G401.6 (cell line): ENCODE measurements at regions not wholly inside any gene's neighbourhood (a gene's known extent, or its start where the extent isn't known, plus 50 kb on each side); places are given as distances from the start of the nearest gene placed in this dataset.
"Not testable (repeated sequence)": the region's sequence is repeated elsewhere in the genome, so short reads cannot be mapped to it uniquely, and the experiment has no call there.

Source experiments
- FAIRE-seq: peaks from 2 replicates; lab custom pipeline; 2012; peaks lifted over from hg19 to GRCh38; lab: Jason Lieb, UNC

DNA sequence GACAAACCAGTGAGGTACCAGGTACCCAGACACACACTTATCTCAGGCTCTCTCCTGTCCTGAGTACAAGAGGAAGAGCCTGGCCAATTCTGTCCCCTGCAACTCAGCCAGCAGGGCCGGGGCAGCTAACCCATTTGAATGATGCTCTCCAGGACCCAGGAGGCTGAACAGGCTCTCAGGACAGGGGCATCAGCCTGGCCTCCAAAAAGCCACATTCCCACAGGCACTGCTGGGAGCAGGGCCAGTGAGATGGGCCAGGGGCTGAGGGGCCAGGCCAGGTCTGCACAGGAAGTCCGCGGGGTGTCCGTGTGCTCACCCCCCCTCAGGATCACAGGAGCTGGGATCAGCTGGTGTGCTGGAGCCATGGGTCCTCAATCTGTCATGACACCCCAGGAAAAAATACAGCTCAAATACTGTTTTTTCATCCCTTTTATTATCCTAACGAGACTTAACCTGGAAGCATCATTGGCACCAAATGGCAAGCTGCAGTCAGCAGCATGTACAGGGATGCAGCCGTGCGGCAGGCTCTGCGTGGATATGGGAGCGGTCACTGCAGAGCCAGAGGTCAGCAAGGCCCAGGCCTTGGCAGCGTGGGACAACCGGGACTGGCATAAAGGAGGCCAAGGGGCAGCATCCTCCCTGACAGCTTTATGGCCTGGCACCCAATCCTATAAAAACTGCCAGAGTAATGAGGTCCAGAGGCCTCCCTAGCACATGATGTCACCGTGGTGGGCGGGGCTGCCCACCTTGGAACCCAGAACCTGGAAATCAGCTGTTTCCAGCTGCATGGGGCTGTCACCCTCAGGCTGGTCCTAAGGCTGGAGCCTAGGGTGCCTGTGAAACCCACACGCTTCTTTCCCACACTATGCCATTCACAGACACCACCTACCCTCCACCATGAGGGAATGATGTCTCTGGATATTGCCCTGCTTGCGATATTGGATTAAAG, 276.7 kb downstream of the C16orf95 start:
- no peak for FAIRE-seq

DNA sequence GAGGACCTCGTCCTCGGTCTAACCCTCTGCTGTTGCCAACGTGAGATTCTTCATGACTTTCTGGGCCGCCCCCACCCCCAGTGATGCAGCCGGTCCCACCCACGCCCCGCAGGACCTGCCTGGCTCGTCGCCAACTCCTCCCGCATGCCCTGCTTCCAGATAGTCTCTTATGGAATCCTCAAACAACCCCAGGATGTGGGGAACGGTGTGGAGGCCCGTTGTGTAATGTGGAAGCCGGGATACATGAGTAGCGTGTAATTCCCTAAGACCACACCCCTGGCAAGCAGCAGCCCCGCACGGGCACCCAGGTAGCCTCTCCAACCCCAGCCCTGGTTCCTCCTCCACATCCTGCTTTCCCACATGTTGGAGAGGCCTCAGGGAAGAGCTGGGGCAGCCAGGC, 275.9 kb downstream of the C16orf95 start:
- FAIRE-seq: no peak

DNA sequence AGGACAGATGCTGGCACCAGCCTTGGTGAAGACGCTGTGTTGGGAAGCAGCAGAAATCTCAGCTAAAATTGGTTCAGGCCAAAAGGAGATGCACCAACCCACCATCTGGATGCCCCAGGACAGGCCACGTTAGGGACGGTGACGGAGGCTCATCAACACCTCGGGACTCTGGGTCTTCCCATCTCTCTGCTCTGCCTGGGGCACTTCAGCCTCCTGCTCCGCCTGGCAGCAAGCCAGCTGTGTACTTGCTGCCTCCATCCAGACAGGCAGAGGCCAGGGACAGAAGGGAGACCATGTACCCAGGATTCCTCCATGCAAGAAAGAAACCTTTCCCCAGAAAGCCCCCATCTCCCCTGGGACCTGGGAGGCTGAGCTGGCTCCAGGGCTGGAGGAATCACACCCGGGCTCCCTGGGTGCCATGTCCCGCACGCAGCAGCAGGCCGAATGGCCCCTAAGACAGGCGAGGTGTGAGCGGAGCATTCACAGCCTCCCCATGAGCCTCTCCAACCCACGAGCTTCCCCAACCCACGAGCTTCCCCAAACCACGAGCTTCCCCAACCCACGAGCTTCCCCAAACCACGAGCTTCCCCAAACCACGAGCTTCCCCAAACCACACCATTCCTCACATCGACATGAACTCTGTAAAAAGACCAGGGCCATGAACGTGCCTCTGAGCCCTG, 274.5 kb downstream of the C16orf95 start:
- no peak for FAIRE-seq

DNA sequence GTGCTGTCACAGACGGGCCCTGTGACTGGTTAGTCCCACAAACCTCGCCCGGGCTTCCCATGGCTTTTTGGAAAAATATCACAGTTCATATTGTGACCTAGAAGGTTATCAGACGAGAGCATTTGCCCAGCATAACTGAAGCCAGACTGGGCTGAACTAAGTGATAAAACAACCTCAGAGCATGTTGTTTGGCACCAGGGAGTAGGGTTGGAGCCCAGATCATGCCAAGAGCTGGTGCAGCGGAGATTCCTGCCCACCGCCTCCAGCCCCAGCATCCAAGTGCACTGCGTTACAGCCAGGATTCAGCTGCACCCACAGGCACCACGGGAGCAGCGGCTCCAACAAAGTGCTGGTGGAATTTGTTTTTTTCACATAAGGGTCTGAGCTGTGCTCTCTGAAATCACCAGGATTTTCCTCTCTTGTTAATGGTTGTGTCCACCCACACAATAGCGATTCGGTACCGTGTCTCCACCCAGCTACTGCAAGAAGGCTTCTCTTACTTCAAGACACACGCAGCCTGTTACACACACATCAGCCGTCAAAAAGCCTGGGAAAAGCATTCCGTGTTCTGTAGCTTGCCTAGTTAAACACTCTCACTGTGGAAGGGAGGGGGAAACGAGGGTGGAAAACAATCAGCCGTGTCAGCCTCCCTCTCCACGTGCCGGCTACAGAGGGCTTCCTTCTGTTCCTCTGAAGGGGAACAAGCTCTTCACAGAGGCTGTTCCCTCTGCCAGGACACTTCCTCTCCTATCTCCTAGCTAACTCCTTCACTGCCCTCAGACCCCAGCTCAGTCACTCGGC, 273.8 kb downstream of the C16orf95 start:
- no peak for FAIRE-seq

DNA sequence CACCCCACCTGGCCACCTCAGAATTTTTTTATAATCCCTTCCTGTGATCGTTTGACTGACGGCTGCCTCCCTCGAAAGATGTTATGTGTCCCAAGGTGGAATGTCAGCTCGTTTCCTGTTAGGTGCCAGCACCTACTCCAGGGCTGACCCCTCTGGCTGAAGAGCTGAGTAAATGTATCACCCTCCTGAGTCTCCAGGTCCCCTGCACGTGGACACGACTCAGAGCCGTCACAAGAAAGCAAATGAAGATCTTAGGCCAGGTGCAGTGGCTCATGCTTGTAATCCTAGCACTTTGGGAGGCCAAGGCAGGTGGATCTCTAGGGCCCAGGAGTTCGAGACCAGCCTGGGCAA, 273.2 kb downstream of the C16orf95 start:
- no peak for FAIRE-seq

DNA sequence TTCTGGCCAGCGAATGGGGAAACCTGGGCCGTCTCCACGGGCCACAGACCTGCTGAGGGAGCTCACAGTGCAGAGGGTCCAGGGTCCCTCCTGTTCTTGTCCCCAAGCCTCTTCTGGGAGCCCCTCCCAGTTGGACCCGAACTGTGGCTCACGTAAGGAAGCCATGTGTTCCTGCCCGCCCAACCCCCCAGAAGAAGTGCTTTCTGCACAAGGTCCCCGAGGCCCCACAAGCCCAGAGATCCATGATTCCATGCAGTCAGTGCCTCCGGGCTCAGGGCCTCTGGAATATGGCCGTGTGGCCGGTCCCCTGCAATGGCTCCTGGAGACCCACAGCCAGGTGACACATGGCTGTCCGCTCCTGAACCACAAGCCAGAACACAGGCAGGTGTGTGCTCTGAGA, 272.4 kb downstream of the C16orf95 start:
- FAIRE-seq: no peak

DNA sequence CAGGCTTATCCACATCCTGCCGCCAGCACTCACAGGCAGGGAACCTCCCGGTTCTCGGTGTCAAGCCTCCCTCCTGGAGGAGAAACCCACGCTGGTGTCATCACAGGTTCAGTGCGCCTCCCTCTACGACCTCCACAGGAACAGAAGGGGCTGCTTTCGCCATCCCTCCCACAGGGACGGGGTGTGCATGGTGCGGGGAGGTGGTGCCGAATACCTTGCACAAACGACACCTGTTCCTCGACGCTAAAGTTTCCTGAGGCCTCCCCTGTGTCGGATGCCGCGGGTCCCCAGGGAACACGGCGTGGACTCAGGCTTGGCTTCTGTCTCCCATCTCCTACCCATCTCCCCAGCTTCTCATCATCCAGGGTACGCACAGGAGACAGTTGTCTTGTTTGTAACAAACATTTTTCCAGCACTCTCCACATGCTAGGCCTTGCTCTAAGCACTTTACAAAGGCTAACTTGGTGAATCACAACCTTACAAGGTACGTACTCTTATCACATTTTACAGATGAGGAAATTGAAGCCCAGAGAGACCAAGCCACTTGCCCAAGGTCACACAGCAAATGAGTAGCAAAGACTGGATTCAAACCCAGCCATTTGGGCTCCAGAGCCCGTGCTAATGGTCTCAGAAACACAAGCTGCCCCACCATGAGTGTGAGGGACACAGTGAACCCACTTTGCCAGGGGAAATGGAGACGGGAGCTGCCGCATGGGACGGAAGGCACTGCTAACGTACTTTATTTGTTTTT, 271.6 kb downstream of the C16orf95 start:
- no peak for FAIRE-seq

DNA sequence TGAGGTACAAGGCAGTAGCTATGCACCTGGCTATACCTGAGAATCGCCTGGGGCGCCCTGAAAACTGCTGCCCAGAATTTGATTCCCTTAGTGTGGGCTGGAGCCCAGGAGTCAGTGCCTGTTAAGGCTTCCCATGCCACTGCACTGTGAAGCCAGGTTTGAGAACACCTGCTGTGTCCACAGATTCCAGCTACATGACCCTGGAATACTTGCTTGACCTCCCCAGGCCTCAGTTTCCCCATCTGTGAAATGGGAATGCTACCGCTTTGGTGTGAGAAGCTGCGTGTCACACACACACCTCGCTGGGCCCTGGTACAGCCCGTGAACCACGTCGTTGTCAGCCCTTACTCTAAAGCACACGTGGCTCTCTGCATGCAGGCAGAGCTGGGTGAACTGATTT, 271.0 kb downstream of the C16orf95 start:
- no peak for FAIRE-seq

DNA sequence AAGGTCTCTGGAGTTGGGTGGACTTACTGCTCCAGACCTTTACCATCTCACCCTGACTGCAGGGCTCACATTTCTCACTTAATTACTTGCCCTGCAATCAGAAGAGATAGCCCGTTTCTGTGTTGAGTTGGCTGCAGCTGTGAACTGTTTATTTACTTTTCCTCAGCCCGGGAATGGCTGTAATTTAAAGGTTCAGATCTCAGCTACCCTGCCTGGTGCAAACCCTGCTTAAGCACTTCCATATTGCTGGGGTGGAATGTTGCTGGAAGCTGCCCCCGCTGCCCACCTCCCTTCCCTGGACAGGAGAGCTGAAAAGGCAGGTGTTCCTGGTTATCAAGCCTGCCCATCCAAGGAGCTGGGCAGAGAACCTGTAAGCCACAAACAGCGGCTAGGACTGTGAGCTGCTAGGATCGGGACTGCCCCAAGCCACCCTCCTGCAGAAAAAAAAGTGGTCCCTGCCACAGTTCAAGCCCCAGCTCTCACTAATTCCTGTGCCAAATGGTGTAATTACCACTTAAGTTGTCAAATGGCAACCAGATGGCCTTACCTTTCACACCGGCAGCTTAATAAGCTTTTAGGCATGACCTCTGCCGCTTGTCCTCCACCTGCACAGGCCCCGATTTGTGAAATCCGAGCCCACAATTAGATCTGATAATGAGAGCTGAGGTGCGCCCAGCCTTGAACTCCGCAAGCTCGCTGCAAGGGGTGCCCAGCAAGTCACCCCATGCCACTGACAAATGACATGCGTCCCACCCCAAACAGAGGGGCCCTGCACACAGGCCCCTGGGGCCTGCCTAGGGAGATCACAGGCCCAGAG, 269.8 kb downstream of the C16orf95 start:
- no peak for FAIRE-seq

DNA sequence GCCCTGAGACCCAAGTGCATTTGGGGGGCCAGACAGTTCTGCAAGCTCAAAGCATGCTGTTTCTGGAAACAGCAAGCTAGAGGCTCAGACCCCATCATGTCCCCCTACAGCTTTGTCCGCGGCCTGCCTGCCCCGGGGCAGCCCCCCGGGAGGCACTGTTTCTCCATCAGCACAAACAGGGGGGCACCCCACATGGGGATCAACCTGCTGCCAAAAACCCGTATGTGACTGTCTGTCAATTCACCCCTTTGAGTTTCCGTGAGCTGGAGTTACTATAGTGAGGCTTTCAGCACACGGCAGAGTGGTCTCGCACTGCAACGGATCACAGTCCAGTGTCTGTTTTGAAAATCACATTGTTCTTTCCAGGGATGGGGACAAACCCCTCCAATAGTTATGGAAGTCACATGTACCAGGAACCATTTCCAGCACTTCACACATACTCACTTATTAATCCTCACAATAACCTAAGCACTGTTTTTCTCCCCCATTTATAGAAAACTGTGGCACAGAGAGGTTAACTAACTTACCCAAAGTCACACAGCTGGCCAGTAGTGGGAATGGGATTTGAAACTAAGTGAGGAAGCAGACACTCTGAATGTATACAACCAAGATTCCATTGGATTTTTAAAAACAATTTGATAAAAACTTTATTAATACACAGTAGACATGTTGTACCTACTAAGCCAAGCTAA, 269.0 kb downstream of the C16orf95 start:
- FAIRE-seq: no peak

DNA sequence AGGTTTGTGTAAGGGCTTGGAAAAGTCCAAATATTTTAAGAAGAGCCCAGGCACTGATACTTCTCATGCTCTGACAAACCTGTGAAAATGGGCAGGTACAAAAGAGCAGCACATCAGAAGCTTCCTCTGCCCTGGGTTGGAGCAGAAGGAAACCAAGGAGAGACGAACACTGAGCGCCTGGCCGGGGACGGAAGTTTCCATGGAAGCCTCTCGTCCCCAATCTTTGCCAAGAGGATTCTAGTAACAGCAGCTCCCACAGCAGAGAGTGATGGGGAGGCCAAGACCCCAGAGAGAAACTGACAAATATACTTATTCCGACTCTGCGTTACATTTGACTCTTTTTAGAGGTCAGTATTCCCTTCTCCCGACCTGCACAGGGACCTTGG, 268.5 kb downstream of the C16orf95 start:
- no peak for FAIRE-seq

DNA sequence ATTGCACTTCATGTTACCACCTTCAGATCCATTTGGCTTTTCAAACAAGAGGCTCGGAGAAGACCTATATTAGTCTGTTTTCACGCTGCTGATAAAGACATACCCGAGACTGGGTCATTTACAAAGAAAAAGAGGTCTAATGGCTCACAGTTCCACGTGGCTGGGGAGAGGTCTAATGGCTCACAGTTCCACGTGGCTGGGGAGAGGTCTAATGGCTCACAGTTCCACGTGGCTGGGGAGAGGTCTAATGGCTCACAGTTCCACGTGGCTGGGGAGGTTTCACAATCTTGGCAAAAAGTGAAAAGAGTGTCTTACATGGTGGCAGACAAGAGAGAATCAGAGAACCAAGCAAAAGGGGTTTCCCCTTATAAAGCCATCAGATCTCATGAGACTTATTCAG, 268.0 kb downstream of the C16orf95 start:
- FAIRE-seq: not testable (repeated sequence)

DNA sequence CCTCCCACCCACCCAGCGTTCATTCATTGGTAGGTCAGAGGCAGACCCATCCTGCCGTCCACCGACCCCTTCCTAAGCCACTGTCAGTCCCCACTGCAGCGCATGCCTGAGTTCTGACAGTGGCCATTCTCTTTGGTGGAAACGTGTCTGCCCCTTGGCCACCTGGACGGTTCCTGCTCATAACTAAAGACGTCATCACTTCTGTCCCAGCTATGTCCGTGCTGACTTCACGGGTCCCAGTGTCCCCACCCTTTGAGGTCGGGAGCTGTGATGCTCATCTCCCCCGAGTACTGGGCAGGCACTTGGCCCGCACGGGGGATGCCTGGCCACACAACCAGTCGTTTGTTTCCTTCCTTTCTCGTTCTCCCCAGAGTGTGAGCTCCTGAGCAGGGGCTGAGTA, 267.1 kb downstream of the C16orf95 start:
- no peak for FAIRE-seq

DNA sequence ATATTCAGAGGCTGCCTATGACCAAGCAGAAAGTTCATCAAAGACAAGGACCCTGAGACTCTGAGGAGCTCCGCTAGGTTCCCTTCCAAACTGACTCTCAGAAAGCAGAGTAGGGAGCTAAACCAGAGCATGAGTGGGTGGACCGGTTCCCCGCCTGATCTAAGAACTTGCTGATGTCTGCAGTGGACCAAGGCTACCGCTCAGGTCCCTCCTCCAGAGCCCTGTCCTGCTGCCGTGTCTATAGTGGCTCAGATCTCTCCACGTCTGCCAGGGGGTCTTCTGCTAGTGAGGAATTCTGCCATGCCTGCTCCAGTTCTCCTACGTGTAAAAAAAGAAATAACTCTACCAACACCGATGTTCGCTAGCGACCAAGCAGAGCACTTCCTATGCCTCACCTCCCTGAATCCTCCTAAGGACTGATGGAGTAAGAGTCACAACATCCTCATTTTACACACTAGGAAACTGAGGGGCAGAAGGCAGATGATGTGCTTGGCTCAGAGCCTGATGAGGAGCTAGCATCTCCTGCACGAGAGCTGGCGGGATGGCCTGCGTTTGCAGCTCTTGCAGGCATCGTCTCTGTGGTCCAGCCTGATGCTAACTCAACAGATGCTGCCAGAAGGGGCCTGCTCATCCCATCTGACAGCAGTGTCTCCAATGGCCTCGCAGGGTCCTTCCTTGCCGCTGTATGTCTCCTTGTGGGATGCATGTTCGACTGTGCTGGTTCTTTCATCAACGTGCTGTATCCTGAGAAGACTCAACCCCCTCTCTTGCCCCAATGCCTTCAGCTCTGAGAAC, 265.5 kb downstream of the C16orf95 start:
- FAIRE-seq: no peak

DNA sequence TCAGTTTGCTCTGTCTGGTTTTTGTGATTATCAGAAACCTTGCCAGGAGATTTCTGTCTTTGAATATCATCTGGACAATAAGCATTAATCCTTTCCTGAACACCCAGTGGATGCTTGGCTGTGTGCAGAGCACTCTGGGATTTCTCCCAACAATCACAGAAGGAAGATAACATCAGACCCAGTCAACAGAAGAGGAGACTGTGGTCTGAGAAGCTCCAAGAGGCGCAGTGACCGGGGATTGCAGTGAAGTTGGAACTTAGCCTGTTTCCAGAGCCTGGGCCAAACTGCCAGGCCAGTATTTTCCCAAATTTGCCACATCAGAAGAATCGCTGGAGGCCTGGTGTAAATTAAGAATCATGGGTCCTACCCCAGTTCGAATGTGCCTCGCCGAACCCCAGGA, 264.7 kb downstream of the C16orf95 start:
- no peak for FAIRE-seq

DNA sequence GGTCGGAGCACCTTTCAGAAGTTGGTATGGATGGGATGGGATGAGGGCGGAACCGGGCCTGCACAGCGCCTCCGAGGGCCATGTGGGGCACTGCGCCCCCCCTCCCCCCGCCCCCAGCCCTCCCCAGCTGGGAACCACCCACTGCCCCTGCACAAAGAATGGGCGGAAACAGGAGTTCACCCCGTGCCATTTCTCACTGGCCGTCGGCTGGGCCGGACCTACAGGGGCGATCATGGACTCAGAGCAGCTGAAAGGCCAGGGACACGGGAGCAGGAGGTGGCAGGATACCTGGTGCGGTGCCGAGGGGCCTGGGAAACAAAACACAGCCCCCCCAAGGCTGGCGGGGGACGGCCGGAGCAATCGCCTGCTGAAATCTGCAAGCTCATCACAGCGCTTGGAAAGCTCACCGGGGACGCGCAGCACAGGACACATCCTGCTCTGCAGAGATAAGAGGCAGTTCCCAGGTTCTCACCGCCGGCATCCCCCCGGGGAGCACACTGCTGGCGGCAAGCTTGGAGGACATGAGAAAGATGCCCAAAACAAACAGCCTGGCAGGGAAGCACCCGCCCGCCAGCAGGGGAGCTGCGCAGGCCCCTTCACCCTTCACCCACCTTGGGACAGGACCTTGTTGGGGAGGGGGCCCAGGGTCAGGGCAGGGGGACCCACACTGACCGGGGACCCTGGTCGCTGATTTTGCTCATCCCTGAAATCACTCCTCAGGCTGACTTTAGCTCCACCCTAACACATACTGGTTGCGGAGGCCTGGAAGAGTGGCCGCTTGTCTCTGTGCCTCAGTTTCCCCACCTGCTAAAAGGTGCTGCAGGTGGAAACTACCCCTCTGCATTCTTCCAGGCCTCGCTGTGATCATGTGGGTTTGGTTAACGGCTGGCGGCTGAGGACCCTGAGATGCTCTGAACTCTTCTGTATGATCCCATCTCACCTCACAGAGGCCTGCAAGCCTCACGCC, 263.9 kb downstream of the C16orf95 start:
- no peak for FAIRE-seq

DNA sequence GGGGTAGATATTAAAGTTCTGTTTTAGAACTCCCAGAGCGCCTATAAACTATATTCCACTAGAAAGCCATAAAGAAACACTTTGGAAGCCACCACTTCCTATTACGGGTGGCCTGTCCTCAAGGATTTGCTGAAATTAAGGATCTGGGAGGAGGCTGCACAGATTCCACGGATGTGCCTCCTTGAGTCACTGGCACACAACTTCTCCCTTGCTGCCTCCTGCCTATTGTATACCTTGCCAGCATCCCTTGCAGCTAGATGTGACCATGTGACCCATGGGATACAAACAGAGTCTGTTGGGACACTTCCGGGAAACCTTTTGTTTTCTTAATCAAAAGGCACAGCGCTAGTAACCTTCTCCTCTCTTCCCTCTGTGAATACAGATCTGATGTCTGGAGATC, 263.0 kb downstream of the C16orf95 start:
- no peak for FAIRE-seq

DNA sequence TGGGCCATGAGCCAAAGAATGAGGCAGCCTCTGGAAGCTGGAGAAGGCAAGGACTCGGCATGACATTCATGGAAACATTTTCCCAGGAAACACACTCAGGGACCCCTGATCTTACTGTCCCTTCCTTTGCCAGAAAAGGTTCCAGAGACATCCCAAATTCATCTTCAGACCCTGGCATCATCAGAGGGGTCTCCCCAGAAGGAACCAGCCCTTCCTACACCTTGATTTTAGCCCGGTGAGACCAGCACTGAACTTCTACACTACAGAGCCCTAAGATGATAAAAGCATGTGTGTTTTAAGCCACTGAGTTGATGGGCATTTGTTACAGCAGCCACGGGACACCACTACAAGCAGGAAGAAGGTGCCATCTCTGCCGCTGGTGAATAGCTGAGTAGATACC, 262.3 kb downstream of the C16orf95 start:
- FAIRE-seq: no peak

DNA sequence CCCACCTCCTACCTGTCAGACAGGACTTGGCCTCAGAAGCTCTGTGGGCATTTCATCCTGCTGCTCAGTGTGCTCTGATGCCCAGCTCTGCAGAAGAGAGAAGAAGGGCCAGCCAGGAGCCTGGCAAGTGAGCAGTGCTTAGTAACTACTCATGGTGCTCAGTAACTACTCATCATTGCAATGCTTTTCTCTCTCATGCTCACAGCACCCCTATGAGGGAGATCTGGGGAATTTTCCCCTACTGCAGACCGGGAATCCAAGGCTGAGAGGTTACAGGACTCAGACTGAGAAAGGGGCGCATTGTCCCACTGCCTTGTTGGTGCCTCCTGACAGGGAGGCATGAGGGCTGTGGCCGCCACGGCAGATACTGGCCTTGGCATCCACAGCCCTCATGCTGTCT, 261.1 kb downstream of the C16orf95 start:
- FAIRE-seq: no peak
